GM08714 (cell line): ENCODE measurements at regions not wholly inside any gene's neighbourhood (a gene's known extent, or its start where the extent isn't known, plus 50 kb on each side); places are given as distances from the start of the nearest gene placed in this dataset.
"Not testable (repeated sequence)": the region's sequence is repeated elsewhere in the genome, so short reads cannot be mapped to it uniquely, and the experiment has no call there.

ENCODE experiments used
- H3K4me3 ChIP-seq: fragments of 200-500 bp; sonication (Bioruptor generic); 2 replicates; pipeline ENCODE4 v1.5.1; 2014; ENCODE audit warnings: mild to moderate bottlenecking, low read length, inconsistent platforms
- ZNF274 ChIP-seq: IDR thresholded peaks from 2 replicates; pipeline ENCODE4 v1.6.1; 2012; ENCODE audit warnings: mild to moderate bottlenecking, low read depth, low read length

DNA sequence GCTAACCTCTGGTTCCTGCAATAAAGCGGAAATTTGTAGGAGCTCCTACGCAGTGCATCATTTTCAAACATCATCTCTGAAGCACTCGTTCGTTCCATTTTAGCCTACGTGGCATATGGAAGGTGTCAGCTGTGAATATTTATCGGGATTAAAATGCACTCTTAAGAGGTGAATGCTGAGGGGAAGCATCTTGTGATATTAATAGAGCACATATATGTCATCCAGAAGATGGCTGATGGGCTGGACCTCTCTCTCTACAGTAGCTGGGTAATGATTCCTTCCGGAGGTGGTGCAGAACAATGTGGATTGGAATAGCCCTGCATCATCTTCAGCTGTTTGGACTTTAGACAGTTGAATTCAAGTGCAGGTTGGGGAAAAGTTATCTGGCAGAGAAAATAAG is 478.7 kb downstream of the DMAC1 start:
- no peak overlapping the region for H3K4me3 ChIP-seq
- no peak for TF ChIP-seq ZNF274

DNA sequence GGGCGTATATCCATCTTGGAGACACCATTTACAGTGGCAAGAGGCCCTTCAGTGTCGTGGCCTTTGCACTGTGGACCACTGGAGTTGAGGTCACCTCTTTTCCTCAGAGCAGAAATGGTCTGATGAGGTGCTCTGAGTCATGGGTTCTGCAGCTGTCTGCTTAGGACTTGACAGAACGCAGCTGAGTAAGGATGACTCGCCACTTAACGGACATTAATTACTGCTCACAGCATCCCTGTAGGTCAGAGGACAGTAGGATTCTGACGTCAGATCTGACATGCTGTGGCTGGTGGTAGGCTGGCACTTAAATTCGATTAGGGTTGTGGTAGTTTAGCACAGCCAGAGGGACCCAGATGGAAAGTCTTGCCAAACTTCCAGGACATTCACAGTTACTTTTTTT is 479.4 kb downstream of the DMAC1 start:
- no peak for TF ChIP-seq ZNF274

DNA sequence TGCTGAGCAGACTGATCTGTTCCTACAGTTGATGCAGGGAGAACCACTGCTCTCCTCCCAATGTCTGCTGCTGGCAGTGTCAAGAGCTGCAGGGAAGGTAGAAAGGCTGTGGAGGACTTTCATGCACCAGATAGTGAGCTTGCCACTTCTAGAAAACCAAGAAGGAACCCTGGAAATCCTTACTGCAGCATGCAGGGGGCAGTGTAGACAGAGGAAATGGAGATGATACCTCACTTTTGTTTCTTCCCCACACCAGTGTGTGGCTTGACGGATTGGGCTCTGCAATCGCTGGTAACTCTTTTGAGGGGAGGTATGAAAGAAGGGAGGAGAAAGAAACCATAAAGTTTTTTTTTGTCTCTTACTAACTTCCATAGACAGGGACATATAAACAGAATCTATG is 480.7 kb downstream of the DMAC1 start:
- no peak for TF ChIP-seq ZNF274
- H3K4me3 ChIP-seq = no peak overlapping the region

More for the DNA sequence above, 479.4 kb downstream of the DMAC1 start:
- H3K4me3 ChIP-seq = no peak overlapping the region

DNA sequence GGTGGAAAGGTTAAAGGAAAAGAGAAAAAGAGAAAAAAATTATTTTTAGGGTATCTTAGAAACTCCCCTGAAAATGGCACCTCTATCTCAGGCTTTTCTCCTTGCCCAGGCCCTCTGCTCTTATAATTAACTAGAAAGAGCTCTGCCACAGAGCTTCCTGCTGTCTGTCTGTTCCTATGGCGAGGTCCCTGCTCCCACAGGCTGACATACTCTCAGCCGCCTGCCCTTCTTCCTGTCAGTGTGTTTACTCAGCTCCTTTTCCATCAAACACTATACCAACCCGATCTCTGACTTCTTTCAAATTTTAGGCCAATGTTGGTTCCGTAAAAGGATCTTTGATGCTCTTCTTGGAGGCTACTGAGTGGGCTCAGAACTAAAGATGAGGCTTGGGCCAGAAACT is 482.6 kb downstream of the DMAC1 start:
- no peak overlapping the region for H3K4me3 ChIP-seq
- TF ChIP-seq ZNF274 = no peak

DNA sequence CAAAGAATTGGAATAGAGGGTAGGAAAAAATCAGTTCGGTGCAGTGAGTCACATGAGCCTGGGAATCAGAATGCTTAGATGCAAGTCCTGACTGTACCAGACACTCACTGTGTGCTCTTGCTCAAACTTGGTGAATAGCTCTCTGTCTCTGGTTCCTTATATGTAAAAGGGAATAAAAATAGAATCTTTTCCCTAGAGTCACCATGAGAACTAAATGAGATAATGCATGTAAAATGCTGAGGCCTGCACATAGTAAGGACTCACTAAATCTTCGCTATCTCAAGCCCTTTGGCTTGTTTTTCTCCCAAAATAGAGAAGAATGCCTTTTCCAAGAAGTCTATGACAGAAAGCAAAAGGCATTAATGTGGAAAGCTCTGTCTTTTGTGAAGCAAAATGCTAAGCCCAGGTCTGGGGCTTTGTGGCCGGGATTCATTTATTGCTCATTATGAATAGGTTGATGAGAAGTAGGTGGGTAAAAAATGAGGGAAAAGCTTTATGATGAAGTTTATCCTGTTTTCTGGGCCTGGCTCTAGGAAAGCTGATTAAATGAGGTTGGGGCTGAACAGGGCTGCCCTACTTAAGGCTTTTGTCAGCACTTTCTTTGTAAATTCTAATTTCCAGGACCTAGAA is 483.3 kb downstream of the DMAC1 start:
- no peak overlapping the region for H3K4me3 ChIP-seq
- TF ChIP-seq ZNF274 = no peak

DNA sequence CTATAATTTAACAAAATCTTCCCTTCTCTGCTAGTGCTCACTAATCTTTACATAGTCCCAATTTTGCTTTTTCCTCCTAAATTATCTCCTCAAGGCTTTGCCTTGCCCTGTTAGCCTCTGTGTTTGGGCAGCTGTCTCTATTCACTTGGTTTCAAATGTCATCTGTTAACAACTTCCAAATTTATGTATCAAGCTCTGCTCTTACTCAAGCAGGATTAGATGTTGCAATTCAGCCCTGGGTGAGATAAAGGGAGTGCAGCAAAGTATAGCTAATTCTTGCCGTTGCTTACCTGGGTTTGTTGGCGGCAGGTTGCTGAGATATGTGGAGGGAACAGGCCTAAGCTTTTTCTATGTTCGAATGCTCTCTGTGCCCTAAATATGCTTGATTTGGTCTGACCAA is 483.8 kb downstream of the DMAC1 start:
- no peak overlapping the region for H3K4me3 ChIP-seq
- no peak for TF ChIP-seq ZNF274

DNA sequence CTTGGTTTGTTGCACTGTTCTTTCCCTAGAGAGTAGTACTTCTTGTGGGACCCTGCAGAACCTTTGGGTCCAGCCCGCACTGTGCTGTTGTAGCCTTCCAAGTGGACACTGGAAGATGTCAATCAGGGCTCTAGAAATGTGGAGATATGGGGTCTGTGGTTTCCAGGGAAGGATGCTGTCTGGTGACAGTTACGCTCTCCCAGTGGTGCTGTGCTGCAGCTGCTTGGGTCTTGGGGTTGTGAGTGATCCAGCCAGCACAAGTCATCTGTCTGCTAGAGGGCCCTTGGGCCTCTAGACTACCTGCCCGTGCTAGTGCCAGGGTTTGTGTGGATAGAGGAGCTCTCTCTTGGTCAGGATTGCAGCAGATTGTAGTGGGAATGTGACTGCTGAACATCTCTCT is 484.5 kb downstream of the DMAC1 start:
- no peak for TF ChIP-seq ZNF274
- H3K4me3 ChIP-seq = no peak overlapping the region

DNA sequence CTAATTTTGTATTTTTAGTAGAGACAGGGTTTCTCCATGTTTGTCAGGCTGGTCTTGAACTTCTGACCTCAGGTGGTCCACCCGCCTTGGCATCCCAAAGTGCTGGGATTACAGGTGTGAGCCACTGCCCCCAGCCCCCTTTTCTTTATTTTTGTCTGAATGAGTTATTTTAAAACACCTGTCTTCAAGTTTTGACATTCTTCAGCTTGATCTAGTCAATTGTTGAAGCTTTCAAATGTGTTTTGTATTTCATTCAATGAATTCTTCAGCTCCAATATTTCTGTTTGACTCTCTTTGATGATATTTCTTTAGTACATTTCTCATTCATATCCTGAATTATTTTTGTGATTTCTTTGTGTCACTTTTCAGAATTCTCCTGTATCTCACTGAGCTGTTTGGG is 486.2 kb downstream of the DMAC1 start:
- H3K4me3 ChIP-seq = no peak overlapping the region
- no peak for TF ChIP-seq ZNF274

DNA sequence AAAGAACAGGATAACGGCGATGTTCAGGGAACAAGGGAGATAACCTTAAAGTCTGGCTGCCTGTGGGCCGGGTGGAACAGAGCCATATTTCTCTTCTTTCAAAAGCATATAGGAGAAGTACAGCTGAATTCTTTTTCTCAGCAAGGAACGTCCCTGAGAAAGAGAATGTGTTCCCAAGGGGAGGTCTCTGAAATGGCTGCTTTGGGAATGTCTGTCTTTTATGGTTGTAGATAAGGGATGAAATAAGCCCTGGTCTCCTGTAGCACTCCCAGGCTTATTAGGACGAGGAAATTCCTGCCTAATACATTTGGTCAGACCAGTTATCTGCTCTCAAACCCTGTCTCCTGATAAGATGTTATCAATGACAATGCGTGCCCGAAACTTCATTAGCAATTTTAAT is 490.5 kb downstream of the DMAC1 start:
- H3K4me3 ChIP-seq = not testable (repeated sequence)

DNA sequence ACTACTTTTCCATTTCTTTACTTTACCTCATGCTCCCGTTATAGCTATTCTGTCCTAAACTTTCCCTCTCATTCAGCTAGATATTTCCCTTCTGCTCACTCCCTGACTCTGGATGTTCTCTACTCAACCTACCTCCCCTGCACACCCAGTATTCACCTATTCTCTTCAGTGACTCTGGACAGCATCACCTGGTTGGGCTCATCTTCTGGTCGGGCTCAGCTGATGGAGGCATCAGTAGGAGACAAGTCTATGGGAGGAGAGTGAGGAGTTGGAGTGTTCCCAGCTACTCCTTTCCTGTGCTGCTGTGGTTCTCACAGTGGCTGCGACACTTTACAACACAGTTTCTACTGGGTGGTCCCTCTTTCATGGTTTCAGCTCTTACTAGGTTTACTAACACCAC is 493.9 kb downstream of the DMAC1 start:
- H3K4me3 ChIP-seq = no peak overlapping the region
- no peak for TF ChIP-seq ZNF274

DNA sequence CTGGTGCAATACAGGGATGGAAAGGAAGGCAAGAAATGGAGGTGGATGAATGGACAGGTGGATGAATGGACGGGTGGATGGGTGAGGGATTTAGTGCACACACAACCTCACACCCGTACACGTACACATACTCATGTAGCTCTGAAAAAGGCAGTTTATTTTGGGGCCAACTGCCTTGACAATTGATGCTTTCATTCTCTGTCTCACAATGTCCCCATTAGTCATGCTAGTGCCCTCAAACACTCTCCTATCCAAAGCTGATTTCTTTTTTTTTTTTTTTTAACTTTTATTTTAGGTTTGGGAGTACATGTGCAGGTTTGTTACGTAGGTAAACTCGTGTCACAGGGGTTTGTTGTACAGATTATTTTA is 495.0 kb downstream of the DMAC1 start:
- no peak overlapping the region for H3K4me3 ChIP-seq
- no peak for TF ChIP-seq ZNF274

DNA sequence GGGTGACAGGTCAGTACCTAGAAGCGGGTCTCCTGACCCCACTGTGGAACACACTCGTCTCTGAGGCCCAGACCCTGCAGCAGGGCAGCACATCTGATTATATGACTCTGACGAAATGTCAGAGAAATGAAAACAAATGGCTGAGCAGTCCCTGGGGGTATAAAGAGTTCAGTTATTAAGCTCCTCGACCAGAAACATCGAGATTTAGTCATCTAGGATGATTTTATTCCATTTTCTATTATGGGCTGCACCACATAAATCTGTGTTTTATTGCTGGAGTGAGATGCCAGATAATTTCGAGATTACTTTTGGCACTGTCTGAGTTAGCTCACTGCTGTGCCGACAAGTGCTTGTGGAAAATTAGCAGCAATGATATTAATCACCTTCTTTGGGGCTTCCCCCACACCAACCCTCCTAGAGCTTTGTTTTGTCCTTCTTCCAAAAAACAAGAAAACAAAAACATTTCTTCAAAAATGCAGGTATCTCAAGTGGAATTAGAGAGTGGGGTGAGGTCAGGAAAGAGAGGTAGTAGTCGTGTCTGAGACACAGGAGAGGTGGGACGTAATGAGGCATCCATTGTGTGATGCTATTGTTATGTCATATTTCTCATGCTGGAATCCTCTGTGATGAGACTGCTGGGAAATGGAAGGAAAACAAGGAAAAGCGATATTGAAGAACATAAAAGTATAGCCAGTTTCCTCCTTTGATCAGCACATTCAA is 495.5 kb downstream of the DMAC1 start:
- H3K4me3 ChIP-seq = no peak overlapping the region
- TF ChIP-seq ZNF274 = no peak

DNA sequence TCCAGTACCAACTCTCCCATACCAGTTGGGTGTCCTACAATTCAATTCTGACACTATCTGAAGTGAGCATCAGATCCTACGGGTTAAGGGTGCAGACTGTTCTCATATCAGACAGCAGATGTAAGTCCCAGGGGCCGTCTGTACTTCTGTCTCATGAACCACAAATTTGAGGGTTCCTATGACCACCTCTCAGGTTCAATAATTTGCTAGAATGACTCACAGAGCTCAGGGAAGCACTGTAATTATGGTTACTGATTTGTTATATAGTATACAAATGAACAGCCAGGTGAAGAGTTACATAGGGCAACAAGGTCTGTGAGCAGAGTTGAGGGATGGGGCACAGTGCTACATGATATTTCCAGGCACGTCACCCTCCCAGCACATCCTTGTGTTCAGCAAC is 499.1 kb downstream of the DMAC1 start:
- no peak overlapping the region for H3K4me3 ChIP-seq
- no peak for TF ChIP-seq ZNF274

DNA sequence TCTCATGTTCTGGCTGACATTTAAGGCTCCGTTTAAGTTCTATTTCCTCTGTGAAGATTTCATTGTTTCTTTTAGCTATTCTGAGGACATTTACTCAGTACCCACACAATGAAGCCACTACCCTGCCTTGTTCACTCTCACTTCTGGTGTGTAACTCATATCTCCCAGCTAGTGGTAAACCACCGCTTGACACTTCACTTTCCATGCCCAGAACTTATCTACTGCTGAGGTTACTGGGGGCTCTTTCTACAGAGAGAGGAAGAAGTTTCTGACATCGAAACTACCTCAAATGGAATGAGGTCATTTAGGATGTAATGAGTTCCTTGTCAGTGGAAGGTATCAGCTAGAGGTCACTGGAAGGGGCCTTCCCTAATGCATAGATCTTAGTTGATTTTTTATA is 501.5 kb downstream of the DMAC1 start:
- no peak for TF ChIP-seq ZNF274
- no peak overlapping the region for H3K4me3 ChIP-seq

DNA sequence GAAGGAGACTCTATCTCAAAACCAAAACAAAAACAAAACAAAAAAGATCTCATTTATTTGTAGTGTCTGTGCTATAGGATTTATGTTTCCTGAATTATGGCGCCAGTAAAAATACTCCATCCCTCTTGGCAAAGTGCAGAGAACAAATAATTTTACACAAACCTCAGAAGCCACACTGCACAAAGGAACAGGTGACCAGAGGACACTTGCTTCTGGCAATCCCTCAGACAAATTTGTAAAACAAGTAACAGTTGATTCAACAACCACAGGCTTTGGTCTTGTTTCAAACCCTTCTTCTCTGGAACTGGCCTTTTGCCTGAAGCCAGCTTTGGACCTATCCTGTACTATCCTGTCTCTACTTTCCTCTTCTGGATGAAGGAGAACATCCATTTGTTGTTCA is 502.1 kb downstream of the DMAC1 start:
- no peak for TF ChIP-seq ZNF274
- H3K4me3 ChIP-seq = no peak overlapping the region

DNA sequence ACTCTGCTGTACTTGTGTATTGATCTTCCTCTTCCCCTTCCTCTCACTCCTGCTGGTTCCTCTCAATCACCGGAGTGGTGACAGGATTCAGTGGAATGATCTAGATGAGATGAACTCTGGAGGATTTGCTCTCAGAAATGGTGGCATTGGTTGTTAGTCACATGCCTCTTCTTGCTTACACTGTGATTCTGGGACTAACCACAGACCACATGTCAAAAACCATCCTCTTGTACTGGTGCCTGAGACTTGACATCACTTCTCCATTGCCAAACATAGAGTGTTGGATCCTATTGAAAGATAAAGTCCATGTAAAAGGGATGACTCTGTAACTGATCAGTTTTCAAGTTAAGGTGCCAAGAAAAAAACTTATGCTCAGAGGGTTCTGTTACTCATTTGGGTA is 506.5 kb downstream of the DMAC1 start:
- TF ChIP-seq ZNF274 = no peak
- H3K4me3 ChIP-seq = no peak overlapping the region
